GM23338 (cell line): ENCODE measurements at regions not wholly inside any gene's neighbourhood (a gene's known extent, or its start where the extent isn't known, plus 50 kb on each side); places are given as distances from the start of the nearest gene placed in this dataset.

Experiments used
- ATAC-seq: fragments of 200-7000 bp; cut with Tn5 transposase; 3 replicates; pipeline ENCODE4 v1.9.1; 2020
- DNase-seq: peaks from one replicate; pipeline ENCODE4 v3.0.0-alpha.2; 2015; ENCODE audit warnings: low spot score
- H2AFZ ChIP-seq: fragments of 200-600 bp; sonication (generic); 2 replicates; pipeline ENCODE4 v1.8.0; 2016; ENCODE audit warnings: antibody characterized with exemption, mild to moderate bottlenecking, moderate library complexity
- H3F3A ChIP-seq: fragments of 200-600 bp; sonication (generic); replicated peaks from 2 replicates; pipeline ENCODE4 v1.8.0; 2017; ENCODE audit warnings: antibody characterized with exemption, mixed run types, low read depth
- H3K27ac ChIP-seq: fragments of 200-600 bp; sonication (generic); 2 replicates; pipeline ENCODE4 v1.6.1; 2016; ENCODE audit warnings: low read depth
- H3K27me3 ChIP-seq: fragments of 200-600 bp; sonication (generic); 2 replicates; pipeline ENCODE4 v1.8.0; 2016; ENCODE audit warnings: mild to moderate bottlenecking, mixed run types, moderate library complexity; ENCODE audit not compliant: insufficient read depth
- H3K36me3 ChIP-seq: fragments of 200-600 bp; sonication (generic); 2 replicates; pipeline ENCODE4 v1.8.0; 2016; ENCODE audit warnings: mild to moderate bottlenecking; ENCODE audit not compliant: insufficient read depth
- H3K4me1 ChIP-seq: fragments of 200-600 bp; sonication (generic); 2 replicates; pipeline ENCODE4 v1.8.0; 2016; ENCODE audit warnings: mild to moderate bottlenecking, moderate library complexity; ENCODE audit not compliant: insufficient read depth
- H3K4me2 ChIP-seq: fragments of 200-600 bp; sonication (generic); 2 replicates; pipeline ENCODE4 v1.7.1; 2017; ENCODE audit warnings: mixed run types
- H3K4me3 ChIP-seq: fragments of 200-600 bp; sonication (generic); 2 replicates; pipeline ENCODE4 v1.6.1; 2016; ENCODE audit warnings: mixed run types
- H3K79me2 ChIP-seq: fragments of 200-600 bp; sonication (generic); replicated peaks from 2 replicates; pipeline ENCODE4 v1.8.0; 2017; ENCODE audit warnings: mild to moderate bottlenecking; ENCODE audit not compliant: insufficient read depth
- H3K9me2 ChIP-seq: fragments of 200-600 bp; sonication (generic); 2 replicates; pipeline ENCODE4 v1.8.0; 2017; ENCODE audit not compliant: insufficient read depth
- H4K20me1 ChIP-seq: fragments of 200-600 bp; sonication (generic); replicated peaks from 2 replicates; pipeline ENCODE4 v1.8.0; 2017; ENCODE audit warnings: mild to moderate bottlenecking; ENCODE audit not compliant: insufficient read depth
- H3K27ac Mint-ChIP-seq: 2 replicates; pipeline ENCODE4 v1.8.0; 2020; ENCODE audit warnings: inconsistent platforms, mild to moderate bottlenecking, moderate library complexity, mixed read lengths
- H3K27me3 Mint-ChIP-seq: 3 replicates; pipeline ENCODE4 v1.8.0; 2022; ENCODE audit warnings: low read depth, mild to moderate bottlenecking, moderate library complexity, mixed read lengths, inconsistent platforms; ENCODE audit not compliant: insufficient read depth, poor library complexity
- H3K36me3 Mint-ChIP-seq: 3 replicates; pipeline ENCODE4 v1.8.0; 2021; ENCODE audit warnings: low read depth, mild to moderate bottlenecking, inconsistent platforms, moderate library complexity, mixed read lengths
- H3K4me1 Mint-ChIP-seq: 3 replicates; pipeline ENCODE4 v1.8.0; 2020; ENCODE audit warnings: mild to moderate bottlenecking, inconsistent platforms, mixed read lengths
- H3K4me3 Mint-ChIP-seq: 3 replicates; pipeline ENCODE4 v1.8.0; 2021; ENCODE audit warnings: moderate library complexity, mild to moderate bottlenecking, inconsistent platforms, mixed read lengths
- H3K9me3 Mint-ChIP-seq: 3 replicates; pipeline ENCODE4 v1.8.0; 2020; ENCODE audit warnings: moderate library complexity, mild to moderate bottlenecking, inconsistent platforms, mixed read lengths
- CREB1 ChIP-seq: fragments of 250-450 bp; sonication (Bioruptor Pico); IDR thresholded peaks from 2 replicates; pipeline ENCODE4 v1.5.0; 2020; ENCODE audit warnings: low read depth, mild to moderate bottlenecking, moderate library complexity
- CTCF ChIP-seq, 2 experiments: fragments of 200-600 bp in 1 of 2; sonication (generic) in 1 of 2; conservative IDR thresholded peaks; 2 replicates each; pipeline versions ENCODE4 v1.5.1 to v1.6.1; 2016 to 2017; ENCODE audit warnings: antibody characterized with exemption in 2 of 2, low read depth in 2 of 2, mild to moderate bottlenecking in 2 of 2, moderate library complexity in 1 of 2
- ETS1 ChIP-seq: IDR thresholded peaks from 2 replicates; pipeline ENCODE4 v1.6.1; 2016; ENCODE audit warnings: antibody characterized with exemption
- EZH2 ChIP-seq: fragments of 200-600 bp; sonication (generic); IDR thresholded peaks from one replicate; pipeline ENCODE4 v1.8.0; 2017; ENCODE audit warnings: antibody characterized with exemption, mild to moderate bottlenecking, low read depth; ENCODE audit not compliant: unreplicated experiment
- EZH2phosphoT487 ChIP-seq: fragments of 200-600 bp; sonication (generic); IDR thresholded peaks from one replicate; pipeline ENCODE4 v1.8.1; 2018; ENCODE audit warnings: antibody characterized with exemption; ENCODE audit not compliant: unreplicated experiment
- JUNB ChIP-seq: IDR thresholded peaks from one replicate; pipeline ENCODE4 v1.6.1; 2016; ENCODE audit warnings: antibody characterized with exemption; ENCODE audit not compliant: unreplicated experiment
- NANOG ChIP-seq: IDR thresholded peaks from 2 replicates; pipeline ENCODE4 v1.6.1; 2016; ENCODE audit warnings: antibody characterized with exemption, borderline replicate concordance
- POLR2AphosphoS5 ChIP-seq: IDR thresholded peaks from 2 replicates; pipeline ENCODE4 v1.6.1; 2016; ENCODE audit warnings: antibody characterized with exemption, low read depth
- REST ChIP-seq: IDR thresholded peaks from one replicate; pipeline ENCODE4 v1.6.1; 2018; ENCODE audit warnings: antibody characterized with exemption; ENCODE audit not compliant: unreplicated experiment
- STAT1 ChIP-seq: IDR thresholded peaks from one replicate; pipeline ENCODE4 v1.6.1; 2016; ENCODE audit warnings: antibody characterized with exemption; ENCODE audit not compliant: unreplicated experiment
- ZNF114 ChIP-seq: fragments of 250-450 bp; sonication (Bioruptor Pico); IDR thresholded peaks from 2 replicates; pipeline ENCODE4 v1.5.0; 2020; ENCODE audit warnings: mild to moderate bottlenecking, moderate library complexity
- ZNF331 ChIP-seq: fragments of 250-450 bp; sonication (Bioruptor Pico); IDR thresholded peaks from 2 replicates; pipeline ENCODE4 v1.5.0; 2020; ENCODE audit warnings: low read depth, mild to moderate bottlenecking, moderate library complexity
- ZNF462 ChIP-seq: fragments of 250-450 bp; sonication (Bioruptor Pico); IDR thresholded peaks from 2 replicates; pipeline ENCODE4 v1.5.0; 2020; ENCODE audit warnings: mild to moderate bottlenecking, moderate library complexity

GRCh38 chr1:96210054-96210453, 511.5 kb upstream of the PTBP2 start:
- H3K27me3 Mint-ChIP-seq = no peaks in the 10 kb centered on the region
- H3K9me2 ChIP-seq = no peaks in the 10 kb centered on the region; the same call in 1 of the 2 replicates
- H3K27me3 ChIP-seq = no peaks in the 10 kb centered on the region
- DNase-seq = no peak
- H3K4me3 Mint-ChIP-seq = no peak overlapping the region
- no peaks in the 10 kb centered on the region for H3K79me2 ChIP-seq
- no peaks in the 10 kb centered on the region for H3K36me3 Mint-ChIP-seq
- no peaks in the 10 kb centered on the region for H3K4me1 ChIP-seq
- H3K27ac ChIP-seq = no peak overlapping the region
- ATAC-seq = no peak
- H3F3A ChIP-seq = no peaks in the 10 kb centered on the region
- TF ChIP-seq CREB1 (CRISPR knock-in tag) = no peak
- no peak for TF ChIP-seq STAT1
- no peak for TF ChIP-seq REST
- no peak for TF ChIP-seq ZNF114
- TF ChIP-seq ETS1 = no peak
- TF ChIP-seq ZNF462 = no peak
- no peak for TF ChIP-seq POLR2AphosphoS5
- no peak for TF ChIP-seq NANOG
- TF ChIP-seq EZH2phosphoT487 = no peak
- TF ChIP-seq EZH2 = no peak
- TF ChIP-seq CTCF (conservative IDR thresholded peaks at IDR 0.05; ENCODE audit: low read depth in 2 of 2) = no peak
- no peak for TF ChIP-seq JUNB
- TF ChIP-seq ZNF331 (CRISPR knock-in tag) = no peak
- no peak overlapping the region for H3K4me2 ChIP-seq
- H4K20me1 ChIP-seq = no peaks in the 10 kb centered on the region
- no peak overlapping the region for H3K4me3 ChIP-seq
- no peaks in the 10 kb centered on the region; the same call in 2 of the 3 replicates for H3K9me3 Mint-ChIP-seq
- no peak overlapping the region for H2AFZ ChIP-seq
- no peak overlapping the region for H3K27ac Mint-ChIP-seq
- no peaks in the 10 kb centered on the region for H3K4me1 Mint-ChIP-seq
- H3K36me3 ChIP-seq = no peaks in the 10 kb centered on the region
